ENCODE measurements at regions not wholly inside any gene's neighbourhood (a gene's known extent, or its start where the extent isn't known, plus 50 kb on each side); places are given as distances from the start of the nearest gene placed in this dataset.

DNA sequence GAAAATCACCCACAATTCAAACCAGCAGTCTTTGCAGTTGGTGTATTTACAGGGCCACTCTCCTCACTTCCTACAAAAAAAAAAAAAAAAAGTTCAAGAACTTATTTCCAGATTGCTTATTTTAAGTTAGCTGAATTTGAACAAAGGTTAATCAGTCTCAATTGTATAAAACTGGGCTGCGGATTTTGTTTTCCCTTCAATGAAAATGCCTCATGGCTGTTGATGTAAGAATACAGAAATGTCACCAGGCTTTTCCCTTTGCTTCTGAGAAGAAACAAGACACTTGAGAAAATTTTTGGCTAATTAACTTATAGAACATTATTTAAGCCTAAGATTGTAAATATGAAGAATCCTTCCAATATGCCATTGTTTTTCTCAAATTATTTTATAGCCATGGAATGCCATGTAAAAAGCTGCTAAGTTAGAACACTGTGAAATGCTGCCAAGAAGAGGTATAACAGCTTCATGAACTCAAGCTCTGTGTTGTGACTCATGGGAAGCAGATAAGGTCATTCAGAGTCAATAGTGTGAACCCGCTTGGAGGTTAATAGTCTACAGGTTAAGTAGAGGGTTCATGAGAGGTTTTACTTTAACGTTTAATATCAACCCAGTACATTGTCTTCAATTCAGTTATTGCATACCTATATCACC lies 84.3 kb upstream of the ABI3BP start:
- DNase-seq (ENCODE audit: low read depth in 1 of 2, low spot score in 1 of 2) (peak; percentile 16 to 73), ATAC-seq (peak; percentile 87 to 91), FAIRE-seq (peak; percentile 79)
- peak overlapping the region; percentile 64 to 74 for H3K27ac ChIP-seq
- no peak overlapping the region for H3K4me3 ChIP-seq
- WGBS (ENCODE audit: missing lambda C conversion rate): 2% methylated on average over 3 of the region's 3 CpGs
- ChIA-PET CTCF (interaction anchor here (0.7 kb wide), 1 partner anchor 8 kb away, joined by 3 read pairs; no protein-coding TSS in a partner anchor), POLR2A (no interaction called here)
- H3K9me3 ChIP-seq: peaks cover 16% of the 10 kb centered on the region; the same call in 2 of the 3 replicates
- TF ChIP-seq, protein P1, sequence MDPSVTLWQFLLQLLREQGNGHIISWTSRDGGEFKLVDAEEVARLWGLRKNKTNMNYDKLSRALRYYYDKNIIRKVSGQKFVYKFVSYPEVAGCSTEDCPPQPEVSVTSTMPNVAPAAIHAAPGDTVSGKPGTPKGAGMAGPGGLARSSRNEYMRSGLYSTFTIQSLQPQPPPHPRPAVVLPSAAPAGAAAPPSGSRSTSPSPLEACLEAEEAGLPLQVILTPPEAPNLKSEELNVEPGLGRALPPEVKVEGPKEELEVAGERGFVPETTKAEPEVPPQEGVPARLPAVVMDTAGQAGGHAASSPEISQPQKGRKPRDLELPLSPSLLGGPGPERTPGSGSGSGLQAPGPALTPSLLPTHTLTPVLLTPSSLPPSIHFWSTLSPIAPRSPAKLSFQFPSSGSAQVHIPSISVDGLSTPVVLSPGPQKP (IDR thresholded peaks at IDR 0.05; ENCODE audit: low read depth, low read length): no peak
- TF ChIP-seq CHD2 (IDR thresholded peaks at IDR 0.05; ENCODE audit: low read length, partially characterized antibody): no peak
- TF ChIP-seq SREBF2 (IDR thresholded peaks at IDR 0.05): no peak
- TF ChIP-seq, protein P2, sequence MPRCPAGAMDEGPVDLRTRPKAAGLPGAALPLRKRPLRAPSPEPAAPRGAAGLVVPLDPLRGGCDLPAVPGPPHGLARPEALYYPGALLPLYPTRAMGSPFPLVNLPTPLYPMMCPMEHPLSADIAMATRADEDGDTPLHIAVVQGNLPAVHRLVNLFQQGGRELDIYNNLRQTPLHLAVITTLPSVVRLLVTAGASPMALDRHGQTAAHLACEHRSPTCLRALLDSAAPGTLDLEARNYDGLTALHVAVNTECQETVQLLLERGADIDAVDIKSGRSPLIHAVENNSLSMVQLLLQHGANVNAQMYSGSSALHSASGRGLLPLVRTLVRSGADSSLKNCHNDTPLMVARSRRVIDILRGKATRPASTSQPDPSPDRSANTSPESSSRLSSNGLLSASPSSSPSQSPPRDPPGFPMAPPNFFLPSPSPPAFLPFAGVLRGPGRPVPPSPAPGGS (IDR thresholded peaks at IDR 0.05): 0 out of 3 replicates have a peak, but pooled peaks have one; percentile 22
- TF ChIP-seq GATA3 (IDR thresholded peaks at IDR 0.05; ENCODE audit: borderline replicate concordance): peak; percentile 71; the same call in 1 of the 2 replicates
- no peak for TF ChIP-seq CBX8 (IDR thresholded peaks at IDR 0.05)
- TF ChIP-seq ZFP36 (IDR thresholded peaks at IDR 0.05; ENCODE audit: borderline replicate concordance, partially characterized antibody): no peak
- peak; percentile 6 to 25; a peak in 2 of 5 replicates for TF ChIP-seq RAD21 (conservative IDR thresholded peaks at IDR 0.05 in 1 of 2, IDR thresholded peaks at IDR 0.05 in 1 of 2)
- no peak for TF ChIP-seq HOXA7 (CRISPR knock-in tag; IDR thresholded peaks at IDR 0.05)
- TF ChIP-seq FOSL2 (IDR thresholded peaks at IDR 0.05): peak; percentile 32; the same call in 1 of the 2 replicates
- peak; percentile 76 for TF ChIP-seq FOSL2 (CRISPR knock-in tag; IDR thresholded peaks at IDR 0.05)
- TF ChIP-seq, protein P3, sequence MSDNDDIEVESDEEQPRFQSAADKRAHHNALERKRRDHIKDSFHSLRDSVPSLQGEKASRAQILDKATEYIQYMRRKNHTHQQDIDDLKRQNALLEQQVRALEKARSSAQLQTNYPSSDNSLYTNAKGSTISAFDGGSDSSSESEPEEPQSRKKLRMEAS (IDR thresholded peaks at IDR 0.05): no peak
- peak; percentile 51; the same call in 1 of the 2 replicates for TF ChIP-seq JUNB (IDR thresholded peaks at IDR 0.05)
- TF ChIP-seq POLR2A (IDR thresholded peaks at IDR 0.05; ENCODE audit: low read length): no peak
- TF ChIP-seq ZNF302 (CRISPR knock-in tag; IDR thresholded peaks at IDR 0.05): no peak
- no peak for TF ChIP-seq EP300 (IDR thresholded peaks at IDR 0.05)
- 0 out of 5 replicates have a peak, but pooled peaks of 1 of the 2 experiments have one; percentile 18 for TF ChIP-seq JUN (IDR thresholded peaks at IDR 0.05)
- TF ChIP-seq EHMT2 (IDR thresholded peaks at IDR 0.05; ENCODE audit: low read depth): no peak
- TF ChIP-seq, protein P4, sequence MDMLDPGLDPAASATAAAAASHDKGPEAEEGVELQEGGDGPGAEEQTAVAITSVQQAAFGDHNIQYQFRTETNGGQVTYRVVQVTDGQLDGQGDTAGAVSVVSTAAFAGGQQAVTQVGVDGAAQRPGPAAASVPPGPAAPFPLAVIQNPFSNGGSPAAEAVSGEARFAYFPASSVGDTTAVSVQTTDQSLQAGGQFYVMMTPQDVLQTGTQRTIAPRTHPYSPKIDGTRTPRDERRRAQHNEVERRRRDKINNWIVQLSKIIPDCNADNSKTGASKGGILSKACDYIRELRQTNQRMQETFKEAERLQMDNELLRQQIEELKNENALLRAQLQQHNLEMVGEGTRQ (IDR thresholded peaks at IDR 0.05): no peak
- TF ChIP-seq MAZ (IDR thresholded peaks at IDR 0.05; ENCODE audit: borderline replicate concordance, low read depth, low read length): no peak
- TF ChIP-seq FOSB (CRISPR knock-in tag; IDR thresholded peaks at IDR 0.05): no peak
- no peak for TF ChIP-seq TP53 (CRISPR knock-in tag; IDR thresholded peaks at IDR 0.05)
- no peak for TF ChIP-seq RCOR1 (IDR thresholded peaks at IDR 0.05; ENCODE audit: low read depth, low read length)
- no peak for TF ChIP-seq ZSCAN20 (CRISPR knock-in tag; IDR thresholded peaks at IDR 0.05)
- H3K4me2 ChIP-seq: peak overlapping the region; percentile 42
- H3K4me1 ChIP-seq: peaks cover 36% of the 10 kb centered on the region

DNA sequence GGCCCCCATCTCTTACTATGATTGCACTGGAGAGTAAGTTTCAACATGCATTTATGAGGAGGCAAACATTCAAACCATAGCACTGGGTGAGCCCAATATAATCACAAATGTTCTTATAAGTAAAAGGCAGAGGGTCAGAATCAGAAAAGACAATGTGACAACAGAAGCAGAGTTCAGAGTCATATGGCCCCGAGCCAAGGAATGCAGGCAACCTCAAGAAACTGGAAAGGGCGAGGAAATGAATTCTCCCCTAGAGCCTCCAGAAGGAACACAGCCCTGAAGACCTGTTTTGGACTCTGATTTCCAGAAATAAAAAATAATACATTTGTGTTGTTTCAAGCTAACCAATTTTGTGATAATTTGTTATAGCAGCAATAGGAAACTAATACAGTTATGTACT lies 81.3 kb upstream of the ABI3BP start:
- ChIA-PET POLR2A (no interaction called here), CTCF (interaction anchor here (1.4 kb wide), 1 partner anchor 19 kb away, joined by 3 read pairs; no protein-coding TSS in a partner anchor)
- WGBS (ENCODE audit: missing lambda C conversion rate): 76% methylated on average over 2 of the region's 2 CpGs
- Histone ChIP-seq H3K4me2 (no peak overlapping the region), H3K27ac (peak overlapping the region; percentile 29 to 52; a peak in 5 of 6 replicates), H3K4me3 (no peak overlapping the region), H3K9me3 (peaks cover 27% of the 10 kb centered on the region; the same call in 2 of the 3 replicates), H3K4me1 (peaks cover 40% of the 10 kb centered on the region)
- ATAC-seq: no peak
- TF ChIP-seq, protein P5, sequence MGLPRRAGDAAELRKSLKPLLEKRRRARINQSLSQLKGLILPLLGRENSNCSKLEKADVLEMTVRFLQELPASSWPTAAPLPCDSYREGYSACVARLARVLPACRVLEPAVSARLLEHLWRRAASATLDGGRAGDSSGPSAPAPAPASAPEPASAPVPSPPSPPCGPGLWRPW (IDR thresholded peaks at IDR 0.05): no peak
- no peak for TF ChIP-seq PHF8 (IDR thresholded peaks at IDR 0.05; ENCODE audit: borderline replicate concordance, low read depth)
- FAIRE-seq: no peak
- no peak for DNase-seq (ENCODE audit: low read depth in 1 of 2, low spot score in 1 of 2)
